Testis (tissue), 2 donors: ENCODE measurements at regions not wholly inside any gene's neighbourhood (a gene's known extent, or its start where the extent isn't known, plus 50 kb on each side); places are given as distances from the start of the nearest gene placed in this dataset.
A peak's percentile ranks its signal among the peaks of the same experiment; 100 is the strongest.

Source experiments
- DNase-seq: peaks from one replicate; pipeline ENCODE4 v3.0.0-alpha.2; 2019
- H3K27ac ChIP-seq, 2 donors: fragments of 200-600 bp; sonication (generic); one replicate each; pipeline ENCODE4 v1.5.1; 2019
- H3K27me3 ChIP-seq: fragments of 200-600 bp; sonication (generic); one replicate; pipeline ENCODE4 v1.5.1; 2019
- H3K36me3 ChIP-seq: fragments of 200-600 bp; sonication (generic); one replicate; pipeline ENCODE4 v1.5.1; 2017; ENCODE audit warnings: low read depth; ENCODE audit errors: missing control alignments
- H3K4me1 ChIP-seq: fragments of 200-600 bp; sonication (generic); one replicate; pipeline ENCODE4 v1.5.1; 2019
- H3K4me3 ChIP-seq, 2 donors: fragments of 200-600 bp; sonication (generic); one replicate each; pipeline ENCODE4 v1.5.1; 2017 to 2019
- H3K9me3 ChIP-seq: fragments of 200-600 bp; sonication (generic); one replicate; pipeline ENCODE4 v1.5.1; 2017
- POLR2A ChIP-seq: fragments of 450-650 bp; IDR thresholded peaks from one replicate; pipeline ENCODE4 v1.6.1; 2017; ENCODE audit warnings: antibody characterized with exemption, mild to moderate bottlenecking, moderate library complexity
- WGBS, 2 donors: methylation state at CpG; one replicate each; pipeline ENCODE4 v1.1.5; 2018; 5-methylcytosine and 5-hydroxymethylcytosine counted together
- intact Hi-C: fragments of 100-400 bp; cut with DNase I; formaldehyde crosslinking; loops from one replicate; pipeline ENCODE4 v1.15.1; 2023; ENCODE audit warnings: low total_unique reads
- TF ChIP-seq, protein P1 (sequence below), 3 experiments: fragments of 450-650 bp in 2 of 3; fragments of 200-600 bp in 1 of 3; sonication (generic) in 1 of 3; IDR thresholded peaks; one replicate each; pipeline ENCODE4 v1.5.1; 2016 to 2019; ENCODE audit warnings: antibody characterized with exemption in 3 of 3, mild to moderate bottlenecking in 2 of 3, moderate library complexity in 1 of 3

DNA sequence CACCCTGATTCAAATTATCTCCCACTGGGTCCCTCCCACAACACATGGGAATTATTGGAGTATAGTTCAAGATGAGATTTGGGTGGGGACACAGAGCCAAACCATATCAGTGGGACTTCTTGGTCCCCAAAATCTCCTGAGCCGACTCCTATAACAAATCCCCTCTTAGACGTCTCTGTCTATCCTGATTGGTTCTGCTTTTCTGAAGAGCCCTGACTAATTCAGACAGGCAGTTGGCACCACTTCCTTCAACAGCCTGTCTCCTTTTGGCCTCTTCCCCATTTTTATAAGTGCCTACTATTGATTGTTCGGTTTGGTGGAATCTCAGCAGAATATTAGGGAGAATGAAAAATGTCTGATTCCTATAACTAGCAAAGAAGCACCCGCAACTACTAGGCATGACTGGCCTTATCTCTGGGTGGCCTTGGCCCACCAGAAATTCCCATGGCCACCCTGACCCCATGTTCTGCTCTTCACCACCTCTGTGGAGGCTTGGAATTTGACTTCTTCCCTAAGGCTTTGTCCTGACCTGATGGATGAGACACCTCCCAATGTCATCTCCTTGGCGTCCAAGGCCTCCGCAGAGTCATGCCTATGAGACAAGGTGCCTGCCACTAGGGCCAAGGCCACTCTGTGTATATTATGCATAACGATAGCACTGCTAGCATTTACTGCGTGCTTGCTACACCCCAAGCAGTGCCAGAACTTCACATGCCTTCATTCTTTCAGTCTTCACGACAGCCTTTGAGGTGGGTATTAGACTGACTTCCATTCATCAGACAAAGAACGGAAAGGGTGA is 218.9 kb upstream of the COPS8 start:
- DNase-seq = peak; percentile 8

DNA sequence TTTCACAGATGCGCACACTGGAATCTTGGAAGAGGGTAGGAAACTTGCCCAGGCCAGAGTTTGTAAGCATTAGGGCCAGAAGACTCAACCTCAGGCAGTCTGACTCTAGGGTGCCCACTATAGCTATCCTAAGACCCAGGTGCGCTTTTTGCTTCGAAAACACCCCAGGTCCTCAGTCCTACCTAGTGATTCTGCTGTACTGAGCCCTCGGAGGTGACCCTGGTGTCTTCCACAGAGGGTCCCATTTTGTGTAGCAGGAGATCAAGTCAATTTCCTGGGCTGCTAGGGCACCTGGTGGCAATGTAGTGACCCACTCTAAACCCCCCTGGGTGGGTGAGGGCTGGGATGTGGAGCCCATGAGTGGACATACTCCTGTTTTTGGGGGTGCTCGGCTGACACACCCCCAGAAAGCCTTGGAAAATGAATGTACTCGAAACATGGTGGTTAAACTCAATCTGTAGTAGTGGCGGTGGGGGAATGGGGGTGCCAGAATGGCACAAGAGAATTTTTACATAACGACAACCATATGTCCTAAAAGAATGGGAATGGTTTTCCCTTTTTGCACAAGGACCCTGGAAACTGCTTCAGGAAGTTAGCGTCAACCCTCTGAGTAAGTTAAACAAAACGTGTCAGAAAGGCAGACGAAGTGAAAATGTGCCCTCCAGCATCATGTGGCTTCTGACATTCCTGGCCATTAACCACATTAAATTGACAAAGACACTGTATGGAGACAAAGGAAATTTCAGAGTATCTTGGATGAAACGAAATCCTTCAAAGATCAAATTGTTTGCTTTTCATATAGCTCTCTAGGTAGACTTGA is 218.0 kb upstream of the COPS8 start:
- Histone ChIP-seq H3K36me3 (no peaks in the 10 kb centered on the region), H3K9me3 (no peaks in the 10 kb centered on the region), H3K27me3 (no peaks in the 10 kb centered on the region), H3K4me1 (no peaks in the 10 kb centered on the region), H3K4me3 (no peak overlapping the region), H3K27ac (no peak overlapping the region)
- no peak for DNase-seq
- no peak for TF ChIP-seq POLR2A
- TF ChIP-seq, protein P1, sequence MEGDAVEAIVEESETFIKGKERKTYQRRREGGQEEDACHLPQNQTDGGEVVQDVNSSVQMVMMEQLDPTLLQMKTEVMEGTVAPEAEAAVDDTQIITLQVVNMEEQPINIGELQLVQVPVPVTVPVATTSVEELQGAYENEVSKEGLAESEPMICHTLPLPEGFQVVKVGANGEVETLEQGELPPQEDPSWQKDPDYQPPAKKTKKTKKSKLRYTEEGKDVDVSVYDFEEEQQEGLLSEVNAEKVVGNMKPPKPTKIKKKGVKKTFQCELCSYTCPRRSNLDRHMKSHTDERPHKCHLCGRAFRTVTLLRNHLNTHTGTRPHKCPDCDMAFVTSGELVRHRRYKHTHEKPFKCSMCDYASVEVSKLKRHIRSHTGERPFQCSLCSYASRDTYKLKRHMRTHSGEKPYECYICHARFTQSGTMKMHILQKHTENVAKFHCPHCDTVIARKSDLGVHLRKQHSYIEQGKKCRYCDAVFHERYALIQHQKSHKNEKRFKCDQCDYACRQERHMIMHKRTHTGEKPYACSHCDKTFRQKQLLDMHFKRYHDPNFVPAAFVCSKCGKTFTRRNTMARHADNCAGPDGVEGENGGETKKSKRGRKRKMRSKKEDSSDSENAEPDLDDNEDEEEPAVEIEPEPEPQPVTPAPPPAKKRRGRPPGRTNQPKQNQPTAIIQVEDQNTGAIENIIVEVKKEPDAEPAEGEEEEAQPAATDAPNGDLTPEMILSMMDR (IDR thresholded peaks at IDR 0.05) = no peak
- WGBS, 2 donors = 76 to 83% methylated on average over 10 to 12 of the region's 12 CpGs
- intact Hi-C loops = no loop called here

More for the DNA sequence above, 218.9 kb upstream of the COPS8 start:
- H3K9me3 ChIP-seq = no peaks in the 10 kb centered on the region
- TF ChIP-seq POLR2A = no peak
- TF ChIP-seq, protein P1 (IDR thresholded peaks at IDR 0.05) = no peak
- H3K4me3 ChIP-seq = no peak overlapping the region
- no peak overlapping the region for H3K27ac ChIP-seq
- no peaks in the 10 kb centered on the region for H3K36me3 ChIP-seq
- WGBS, 2 donors = 80 to 95% methylated on average over 10 of the region's 10 CpGs
- intact Hi-C loops = no loop called here
- H3K27me3 ChIP-seq = no peaks in the 10 kb centered on the region
- no peaks in the 10 kb centered on the region for H3K4me1 ChIP-seq

DNA sequence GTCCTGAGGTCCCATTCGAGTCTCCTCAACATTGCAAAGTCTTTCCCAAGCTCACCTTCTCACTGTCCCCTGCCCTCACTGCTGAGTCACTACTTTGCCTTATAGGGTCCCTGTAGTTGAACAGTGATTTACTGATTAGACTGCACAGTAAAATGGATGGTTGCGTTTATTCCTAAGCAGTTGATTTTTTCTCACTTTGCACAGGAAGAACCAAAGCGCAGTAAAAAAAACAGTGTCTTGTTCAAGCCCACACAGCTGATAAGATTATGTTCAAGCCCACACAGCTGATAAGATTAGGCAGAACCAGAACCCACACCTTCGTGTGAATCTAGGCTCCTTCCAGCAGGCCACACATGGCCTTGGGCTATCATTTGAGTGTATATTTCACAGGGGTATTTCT is 215.3 kb upstream of the COPS8 start:
- Histone ChIP-seq H3K4me1 (no peaks in the 10 kb centered on the region), H3K4me3 (no peak overlapping the region), H3K27me3 (no peaks in the 10 kb centered on the region), H3K36me3 (no peaks in the 10 kb centered on the region), H3K27ac (no peak overlapping the region), H3K9me3 (no peaks in the 10 kb centered on the region)
- WGBS, 2 donors = 50 to 85% methylated on average over 4 of the region's 4 CpGs
- TF ChIP-seq, protein P1 (IDR thresholded peaks at IDR 0.05) = no peak
- TF ChIP-seq POLR2A = no peak
- intact Hi-C loops = no loop called here
- no peak for DNase-seq

DNA sequence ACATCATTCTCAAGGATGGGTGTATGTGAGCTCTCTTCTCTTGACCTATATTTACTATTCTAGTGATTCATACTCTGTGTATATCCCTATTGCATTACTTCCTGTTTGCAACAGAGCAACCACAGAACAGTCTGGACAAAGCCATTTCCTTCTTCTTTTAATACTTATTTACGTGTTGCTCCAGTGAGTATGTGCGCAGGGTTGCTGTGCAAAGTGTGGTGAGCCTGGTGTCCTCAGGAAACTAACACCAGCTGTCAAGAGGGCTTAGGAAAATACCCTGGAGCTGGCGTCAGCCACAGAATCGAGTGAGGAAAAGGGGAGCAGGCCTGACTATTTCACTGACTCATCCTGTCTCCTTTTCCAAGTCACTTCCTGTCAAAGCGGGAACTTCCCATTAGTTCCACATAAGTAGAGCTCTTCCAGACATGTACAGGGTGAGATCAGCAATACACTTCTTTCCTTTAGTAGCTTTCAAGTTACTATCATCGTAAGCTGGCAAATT is 214.1 kb upstream of the COPS8 start:
- Histone ChIP-seq H3K4me3 (no peak overlapping the region), H3K36me3 (no peaks in the 10 kb centered on the region), H3K4me1 (no peaks in the 10 kb centered on the region), H3K27ac (no peak overlapping the region), H3K9me3 (no peaks in the 10 kb centered on the region), H3K27me3 (no peaks in the 10 kb centered on the region)
- intact Hi-C loops = no loop called here
- DNase-seq = peak; percentile 32
- WGBS, 2 donors = 60 to 86% methylated on average over 6 of the region's 6 CpGs
- TF ChIP-seq, protein P1 (IDR thresholded peaks at IDR 0.05) = no peak
- no peak for TF ChIP-seq POLR2A
